ENCODE measurements at regions not wholly inside any gene's neighbourhood (a gene's known extent, or its start where the extent isn't known, plus 50 kb on each side); places are given as distances from the start of the nearest gene placed in this dataset.
"Not testable (repeated sequence)": the region's sequence is repeated elsewhere in the genome, so short reads cannot be mapped to it uniquely, and the experiment has no call there.

DNA sequence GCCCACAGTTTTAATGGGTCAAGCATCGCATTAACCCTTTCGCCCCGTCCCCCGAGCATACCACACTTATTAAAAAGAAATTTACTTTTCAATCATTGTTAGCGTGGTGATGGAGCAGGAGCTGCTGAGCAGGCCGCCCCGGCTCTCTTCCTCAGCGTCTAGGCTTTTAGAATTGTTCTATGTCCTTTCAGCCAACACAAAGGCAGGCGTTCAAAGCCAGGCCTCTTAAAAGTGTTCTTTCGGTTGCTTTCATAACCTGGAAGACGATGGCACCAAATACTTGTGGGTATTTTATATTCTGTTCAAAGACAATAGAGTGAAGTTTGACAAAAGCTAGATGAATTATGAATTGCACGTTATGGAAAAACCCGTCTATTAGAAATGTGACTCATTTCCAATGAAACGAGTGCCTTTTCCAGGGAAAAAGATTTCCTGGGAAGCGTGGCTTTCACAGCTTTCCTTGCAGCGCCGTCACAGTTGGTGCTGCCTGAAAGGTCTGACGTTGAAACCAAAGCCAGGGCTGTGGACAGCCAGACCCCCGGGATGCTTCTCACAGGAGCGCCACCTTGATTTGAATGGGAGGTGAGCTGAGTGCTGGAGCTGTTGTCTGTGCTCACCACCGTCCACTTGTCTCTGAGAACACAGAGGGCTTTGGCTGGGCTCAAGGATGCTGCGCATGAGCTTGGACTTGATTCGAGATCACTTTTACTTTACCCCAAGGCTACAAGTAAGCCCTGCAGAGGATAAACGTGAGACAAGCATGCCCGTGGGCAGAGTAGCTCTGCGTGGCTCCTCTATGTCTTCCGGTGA is 78.8 kb downstream of the SOX1 start:
- no peak for DNase-seq

DNA sequence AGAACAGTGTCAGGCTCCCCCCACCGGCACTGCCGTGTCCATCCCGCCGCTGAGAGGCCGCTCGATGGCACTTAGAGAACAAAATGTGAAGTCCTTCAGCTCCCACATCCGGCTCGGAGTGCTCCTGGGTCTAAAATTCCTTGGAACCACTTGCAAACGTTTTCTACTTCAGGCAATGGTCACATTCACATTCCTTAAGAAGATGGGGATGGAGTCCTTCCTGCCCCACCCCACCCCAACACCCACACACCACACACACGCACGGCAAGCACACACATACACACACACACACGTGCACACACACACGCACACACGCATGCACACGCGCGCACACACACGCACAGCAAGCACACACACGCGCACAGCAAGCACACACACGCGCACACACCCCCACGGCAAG is 83.4 kb downstream of the SOX1 start:
- no peak for DNase-seq

DNA sequence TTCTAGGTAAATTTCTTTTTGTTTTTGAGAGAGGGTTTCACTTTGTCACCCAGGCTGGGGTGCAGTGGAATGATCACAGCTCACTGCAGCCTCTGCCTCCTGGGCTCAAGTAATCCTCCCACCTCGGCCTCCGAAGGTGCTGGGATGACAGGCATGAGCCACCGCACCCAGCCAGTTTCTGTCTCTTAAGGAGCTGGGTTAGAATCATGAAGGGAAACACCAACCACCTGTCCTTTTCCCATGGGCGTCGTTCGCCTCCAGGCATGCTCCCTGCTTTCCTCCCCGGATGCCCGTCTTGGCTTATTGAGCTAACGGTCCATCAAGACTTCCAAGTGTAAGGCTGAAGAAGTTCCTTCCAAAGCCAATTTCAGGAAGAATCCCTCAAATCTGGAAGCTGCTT is 85.9 kb downstream of the SOX1 start:
- DNase-seq, result no peak

DNA sequence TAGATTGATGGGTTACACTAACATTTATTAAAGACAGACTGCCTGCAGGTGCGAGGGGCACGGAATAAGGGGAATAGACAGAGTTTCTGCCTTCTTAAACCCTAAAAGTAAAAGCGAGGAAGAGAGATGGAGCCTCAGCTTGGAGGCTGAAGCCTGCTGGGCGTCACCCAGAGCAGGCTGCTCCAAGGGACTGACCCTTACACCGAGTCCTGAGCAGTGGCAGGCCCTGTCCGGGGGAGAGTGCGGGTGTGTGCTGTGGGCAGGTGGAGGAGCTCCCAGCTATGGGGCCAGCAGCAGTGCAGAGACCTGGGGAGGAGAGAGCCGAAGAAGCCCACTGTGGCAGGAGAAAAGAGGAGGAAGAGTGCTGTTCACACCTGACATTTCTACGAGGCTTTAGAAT is 86.4 kb downstream of the SOX1 start:
- no peak for DNase-seq

DNA sequence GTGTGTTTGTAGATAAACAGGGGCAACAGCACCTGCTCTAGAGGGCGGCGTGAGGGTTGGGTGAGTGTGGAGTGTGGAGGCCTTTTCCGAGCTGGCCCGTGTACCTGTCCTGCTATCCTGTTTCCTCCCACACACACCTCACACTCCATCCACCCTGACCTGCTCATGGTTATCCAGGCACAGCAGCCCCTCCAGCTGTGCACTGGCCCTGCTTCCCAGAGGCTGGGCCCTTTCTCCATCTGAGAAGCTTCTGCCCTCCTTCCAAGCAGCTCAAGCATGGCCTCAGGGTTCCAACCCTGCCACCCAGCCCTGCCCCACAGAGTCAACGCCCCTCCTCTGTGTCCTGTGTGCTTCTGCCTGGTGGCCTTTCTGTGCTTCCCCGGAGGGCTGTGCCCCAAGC is 86.9 kb downstream of the SOX1 start:
- no peak for DNase-seq

DNA sequence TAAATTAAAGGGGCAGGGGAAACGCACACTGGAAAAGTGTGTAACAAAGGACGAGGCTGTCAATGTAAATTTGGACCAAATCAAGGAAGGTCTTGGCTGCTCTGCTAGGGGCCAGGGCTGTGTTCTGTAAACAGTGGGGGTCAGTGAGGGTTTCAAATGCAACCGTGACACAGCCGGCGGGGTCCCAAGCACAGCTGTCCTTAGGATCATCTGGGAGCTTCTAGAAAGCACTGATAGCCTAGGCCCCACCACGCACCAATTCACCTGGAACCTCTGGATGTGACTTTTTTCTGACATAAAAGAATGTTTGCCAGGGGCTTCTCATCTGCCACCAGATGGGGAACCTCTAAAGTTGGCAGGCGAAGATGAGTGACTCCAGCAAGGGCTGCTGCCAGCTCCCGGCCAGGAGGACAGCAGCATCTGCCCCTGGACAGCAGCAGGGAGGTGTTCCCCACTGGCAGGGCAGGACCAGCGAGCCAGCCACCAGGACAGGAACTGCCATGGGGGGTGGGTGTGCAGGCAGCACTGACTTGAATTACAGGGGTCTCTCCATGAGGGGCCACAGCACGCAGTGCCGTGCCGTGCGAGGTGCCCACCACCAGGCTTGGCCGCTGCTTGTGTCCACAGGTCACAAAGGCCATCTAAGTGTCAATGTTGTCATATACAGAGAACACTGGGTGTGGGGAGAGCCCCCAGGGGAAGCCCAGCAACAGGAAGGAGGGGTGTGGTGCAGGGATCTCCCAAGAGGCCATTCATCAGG is 87.5 kb downstream of the SOX1 start:
- DNase-seq, result no peak

DNA sequence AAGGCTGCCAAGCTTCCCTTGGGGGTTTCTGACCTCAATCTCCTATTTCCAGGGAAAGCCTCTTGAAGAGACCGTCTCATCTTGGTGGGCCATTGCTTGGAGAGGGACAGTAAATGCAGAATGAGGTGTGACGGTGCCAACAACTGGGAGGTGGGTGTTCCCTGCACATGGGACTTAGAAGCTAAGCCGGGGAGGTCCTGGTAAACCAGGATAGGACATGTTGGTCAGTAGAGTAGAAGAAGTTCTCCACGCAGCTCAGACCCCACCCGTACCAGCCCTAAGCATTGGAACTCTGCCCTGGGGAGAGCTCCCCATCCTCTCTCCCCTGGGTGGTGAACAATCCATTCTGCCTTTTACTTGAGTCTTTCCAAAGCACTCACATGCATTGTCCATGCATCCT is 92.0 kb downstream of the SOX1 start:
- no peak for DNase-seq

DNA sequence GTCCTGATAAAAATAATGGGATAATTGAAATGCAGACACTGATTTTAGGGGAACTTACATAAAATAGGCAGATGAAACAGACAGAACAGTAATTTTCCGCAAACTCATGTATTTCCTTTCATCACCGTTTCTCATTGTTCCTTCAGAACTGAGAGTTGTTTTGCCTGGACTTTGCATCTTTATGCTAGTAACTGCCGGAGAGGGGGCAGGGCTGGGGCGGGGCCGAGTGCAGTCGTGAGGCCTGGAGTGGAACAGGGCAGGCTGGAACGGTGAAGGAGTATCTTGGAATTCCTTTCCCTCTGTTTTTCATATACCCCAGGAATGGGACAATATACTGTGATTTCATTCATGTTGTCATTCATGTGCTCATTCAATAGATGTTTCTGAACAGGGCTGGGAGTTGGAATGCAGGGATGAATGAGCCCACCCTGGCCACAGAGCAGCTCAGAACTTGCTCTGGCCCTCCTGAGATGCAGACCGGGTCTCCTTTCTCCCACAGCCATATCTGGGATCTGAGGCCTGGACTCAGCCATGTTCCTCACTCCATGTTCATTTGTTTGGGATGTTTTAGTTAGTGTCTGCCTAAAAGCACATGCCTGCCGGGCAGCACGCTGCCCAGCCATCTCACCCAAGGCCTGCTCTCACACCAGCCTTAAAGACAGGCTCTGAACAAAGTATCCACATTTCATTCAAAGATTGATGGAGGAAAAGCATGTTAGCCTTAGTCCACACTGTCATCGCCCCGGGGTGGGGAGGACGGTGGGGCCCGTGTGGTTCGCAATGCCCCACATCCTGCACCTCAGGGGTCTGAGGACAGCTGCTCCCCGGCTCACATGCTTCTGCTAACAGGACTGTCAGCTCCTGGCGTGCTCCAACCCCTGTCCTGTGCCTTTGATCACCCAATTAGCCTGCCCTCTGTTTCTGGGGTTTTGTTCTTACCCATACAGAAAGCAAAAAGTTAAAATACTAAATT is 92.9 kb downstream of the SOX1 start:
- no peak for DNase-seq

DNA sequence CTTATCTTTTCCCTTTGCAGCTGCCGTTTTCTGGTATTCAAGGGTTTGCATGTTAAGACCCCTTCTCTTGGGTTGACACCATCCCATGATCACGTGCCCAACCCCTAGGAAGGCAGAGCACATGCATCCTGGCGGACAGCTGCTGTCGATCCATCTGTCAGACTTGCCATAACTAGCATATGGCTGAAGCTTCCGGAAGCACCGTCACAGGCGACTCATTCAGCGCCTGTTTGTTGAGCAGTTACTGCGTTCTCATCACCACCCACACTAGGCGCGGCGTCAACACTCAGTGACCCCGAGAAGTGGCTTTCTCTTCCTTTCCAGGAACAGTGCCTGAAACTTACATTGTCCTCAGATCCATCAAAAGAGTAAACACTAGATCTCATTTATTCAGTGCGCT is 93.6 kb downstream of the SOX1 start:
- no peak for DNase-seq

DNA sequence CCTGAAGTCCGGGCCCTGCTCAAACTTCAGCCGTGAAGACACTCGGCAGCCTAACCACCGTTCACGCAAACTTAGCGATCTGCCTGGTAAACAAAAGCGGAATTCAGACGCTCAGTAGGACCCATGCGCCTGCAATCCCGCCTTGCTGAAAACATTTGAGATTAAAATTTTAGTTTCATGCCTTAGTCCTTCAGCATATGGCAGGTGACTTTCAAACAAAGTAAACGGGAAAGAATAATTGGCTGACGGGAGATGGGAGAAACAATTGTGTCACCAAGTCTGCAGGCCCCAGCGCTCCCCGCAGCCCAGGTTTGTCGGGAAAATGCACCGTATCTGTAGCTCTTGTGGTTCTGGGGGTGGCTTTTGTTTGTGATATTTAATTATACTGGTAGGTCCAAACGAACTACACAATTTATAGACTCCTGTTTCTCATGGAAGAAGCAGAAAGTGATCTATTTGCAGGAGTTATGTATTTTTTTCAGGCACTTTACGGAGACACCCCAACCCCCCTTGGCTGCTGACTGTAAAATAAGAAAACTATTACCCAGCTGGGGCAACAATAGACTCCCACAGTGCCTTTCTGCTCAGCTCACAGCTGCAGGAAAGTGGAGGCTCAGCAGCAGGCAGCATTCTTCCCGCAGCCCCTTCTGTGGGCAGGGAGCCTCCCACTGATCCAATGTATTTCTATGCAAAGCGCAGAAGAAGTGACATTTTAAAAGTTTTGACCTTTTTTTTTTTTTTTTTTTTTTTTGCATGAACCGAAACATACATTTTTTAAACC is 94.8 kb downstream of the SOX1 start:
- no peak for DNase-seq

DNA sequence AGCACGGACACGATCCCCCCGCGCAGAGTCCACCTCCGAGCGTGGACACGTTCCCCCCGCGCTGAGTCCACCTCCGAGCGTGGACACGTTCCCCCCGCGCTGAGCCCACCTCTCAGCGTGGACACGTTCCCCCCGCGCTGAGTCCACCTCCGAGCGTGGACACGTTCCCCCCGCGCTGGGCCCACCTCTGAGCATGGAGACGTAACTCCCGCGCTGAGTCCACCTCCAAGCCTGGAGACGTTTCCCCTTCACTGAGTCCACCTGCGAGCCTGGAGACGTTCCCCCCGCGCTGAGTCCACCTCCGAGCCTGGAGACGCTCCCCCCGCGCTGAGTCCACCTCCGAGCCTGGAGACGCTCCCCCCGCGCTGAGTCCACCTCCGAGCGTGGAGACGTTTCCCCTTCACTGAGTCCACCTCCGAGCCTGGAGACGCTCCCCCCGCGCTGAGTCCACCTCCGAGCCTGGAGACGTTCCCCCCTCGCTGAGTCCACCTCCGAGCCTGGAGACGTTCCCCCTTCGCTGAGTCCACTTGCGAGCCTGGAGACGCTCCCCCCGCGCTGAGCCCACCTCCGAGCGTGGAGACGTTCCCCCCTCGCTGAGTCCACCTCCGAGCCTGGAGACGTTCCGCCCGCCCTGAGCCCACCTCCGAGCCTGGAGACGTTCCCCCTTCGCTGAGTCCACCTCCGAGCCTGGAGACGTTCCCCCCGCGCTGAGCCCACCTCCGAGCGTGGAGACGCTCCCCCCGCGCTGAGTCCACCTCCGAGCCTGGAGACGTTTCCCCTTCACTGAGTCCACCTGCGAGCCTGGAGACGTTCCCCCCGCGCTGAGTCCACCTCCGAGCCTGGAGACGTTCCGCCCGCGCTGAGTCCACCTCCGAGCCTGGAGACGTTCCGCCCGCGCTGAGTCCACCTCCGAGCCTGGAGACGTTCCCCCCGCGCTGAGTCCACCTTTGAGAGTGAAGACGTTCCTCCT is 97.0 kb downstream of the SOX1 start:
- not testable (repeated sequence) for DNase-seq

DNA sequence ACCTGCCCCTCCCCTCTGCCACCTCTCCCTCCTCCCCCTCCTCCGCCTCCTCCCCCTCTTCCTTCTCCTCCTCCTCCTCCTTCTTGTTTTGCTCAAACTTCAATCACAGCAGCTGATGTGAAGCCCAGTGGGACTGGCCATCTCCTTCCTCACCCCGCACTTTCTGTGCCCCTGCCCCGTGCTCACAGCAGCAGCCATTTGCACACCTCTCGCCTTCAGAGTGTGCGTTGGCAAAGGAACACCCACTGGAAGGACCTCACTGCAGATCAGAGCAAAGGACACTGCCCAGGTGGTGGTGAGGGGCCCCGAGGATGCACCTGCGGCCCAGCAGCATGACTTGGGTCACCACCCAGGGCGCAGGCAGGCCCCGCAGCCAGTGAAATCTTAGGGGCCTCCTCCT is 98.8 kb downstream of the SOX1 start:
- no peak for DNase-seq

DNA sequence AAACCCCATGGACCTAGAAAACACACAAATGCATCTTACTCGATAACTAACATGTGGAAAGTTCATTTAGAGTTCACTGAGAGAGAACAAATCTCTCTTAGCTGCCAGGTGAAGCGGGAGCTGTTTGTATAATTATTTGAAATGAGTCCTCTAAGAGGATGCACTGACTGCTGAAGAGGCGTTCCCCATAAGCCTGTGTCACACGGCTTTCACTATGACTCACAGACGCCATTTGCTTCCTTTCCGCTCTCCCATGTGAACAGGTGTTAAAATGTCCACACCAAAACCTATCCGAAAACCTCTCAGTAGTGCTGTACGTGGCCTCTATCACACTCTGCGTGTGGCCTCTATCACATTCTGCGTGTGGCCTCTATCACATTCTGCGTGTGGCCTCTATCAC is 101.8 kb downstream of the SOX1 start:
- DNase-seq, result no peak

DNA sequence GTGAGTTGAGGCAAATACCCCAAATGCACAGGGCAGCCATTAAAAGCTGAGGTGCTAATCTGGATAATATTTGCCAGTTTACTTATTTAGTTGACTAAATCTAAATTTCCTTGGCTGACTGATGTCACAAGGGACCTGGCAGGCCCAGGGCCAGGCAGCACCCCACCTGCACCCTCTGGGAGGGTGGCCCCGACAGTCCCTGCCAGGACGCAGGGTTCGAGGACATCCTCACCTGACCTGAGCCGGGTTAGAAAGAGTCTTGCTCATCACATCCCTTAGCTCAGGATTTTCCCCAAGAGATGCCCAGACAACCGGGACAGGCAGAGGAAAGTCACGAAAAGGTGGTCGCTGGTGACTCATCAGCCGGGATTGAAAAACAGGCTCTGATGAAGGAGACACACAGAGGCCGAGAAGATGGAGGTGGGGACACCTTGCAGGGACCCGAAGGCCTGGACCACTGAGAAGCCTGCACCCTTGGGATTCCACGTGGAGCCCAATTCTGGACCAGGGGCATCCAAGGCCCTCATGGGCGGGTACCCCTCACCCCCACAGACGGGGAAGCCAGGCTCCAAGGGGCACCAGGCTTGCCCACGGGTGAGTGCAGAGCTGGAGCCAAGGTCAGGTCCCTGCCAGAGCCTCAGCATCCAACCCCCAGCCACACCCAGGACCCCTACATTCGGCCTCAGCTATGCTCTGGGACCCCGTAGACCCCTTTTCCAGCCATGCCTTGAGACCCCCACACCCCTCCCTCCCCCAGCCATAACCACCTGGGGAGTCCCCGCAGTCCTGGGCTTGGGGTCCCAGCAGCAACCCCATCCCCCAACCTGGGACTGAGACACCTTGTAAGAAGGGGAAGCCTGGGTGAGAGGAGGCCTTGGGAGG is 103.2 kb downstream of the SOX1 start:
- no peak for DNase-seq

DNA sequence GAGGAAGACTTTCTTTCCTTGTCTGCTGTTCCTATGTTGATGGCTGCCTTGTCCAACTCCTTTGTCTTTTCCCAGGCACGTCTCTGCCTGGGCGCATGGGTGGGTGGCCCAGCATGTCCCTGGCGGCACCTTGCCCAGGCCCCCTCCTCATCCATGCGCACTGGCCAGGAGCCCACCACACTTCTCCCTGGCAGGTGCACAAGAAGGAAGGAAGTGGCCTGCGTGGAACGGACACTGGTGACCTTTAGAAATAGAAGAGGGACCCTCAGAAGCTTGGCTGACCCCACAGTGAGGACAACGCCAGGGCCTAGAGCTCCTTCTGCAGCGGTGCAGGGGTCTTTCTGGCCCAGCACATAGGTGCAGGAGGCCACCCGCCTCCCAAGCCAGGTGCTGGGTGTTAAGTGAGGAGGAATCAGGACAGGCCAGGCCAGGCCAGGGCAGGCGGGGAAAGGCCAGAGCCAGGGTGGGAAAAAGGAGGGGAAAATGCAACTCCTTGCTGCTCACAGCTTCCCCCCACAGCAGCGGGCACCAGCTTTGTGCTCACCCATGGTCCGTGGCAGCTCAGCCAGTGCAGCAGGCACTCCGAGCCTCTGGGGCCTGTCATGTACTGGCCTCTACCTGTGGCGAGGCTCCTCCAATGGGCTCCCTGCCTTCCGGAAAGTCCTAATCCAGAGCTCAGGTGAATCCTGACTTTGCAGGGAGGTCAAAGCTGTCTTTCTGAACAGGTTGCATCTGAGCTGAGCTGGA is 104.0 kb downstream of the SOX1 start:
- DNase-seq, result no peak

DNA sequence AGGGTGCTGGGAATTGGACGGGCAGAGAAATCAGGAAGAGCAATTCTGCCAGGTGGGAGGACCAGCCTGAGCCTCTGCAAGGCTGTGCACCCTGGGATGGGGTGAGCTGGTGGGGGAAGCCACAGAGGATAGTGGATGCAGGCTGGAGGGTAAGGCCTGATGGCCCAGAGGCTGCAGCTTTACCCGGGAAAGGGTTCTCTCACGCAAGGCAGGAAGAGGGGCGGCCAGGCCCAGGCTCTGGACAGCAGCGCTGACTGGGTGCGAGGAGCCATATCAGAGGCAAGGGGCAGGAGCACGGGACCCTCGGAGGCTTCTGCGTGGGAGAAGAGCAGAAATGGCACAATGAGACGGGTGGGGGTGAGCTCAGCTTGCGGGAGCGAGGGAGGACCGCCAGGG is 104.6 kb downstream of the SOX1 start:
- DNase-seq, result no peak

DNA sequence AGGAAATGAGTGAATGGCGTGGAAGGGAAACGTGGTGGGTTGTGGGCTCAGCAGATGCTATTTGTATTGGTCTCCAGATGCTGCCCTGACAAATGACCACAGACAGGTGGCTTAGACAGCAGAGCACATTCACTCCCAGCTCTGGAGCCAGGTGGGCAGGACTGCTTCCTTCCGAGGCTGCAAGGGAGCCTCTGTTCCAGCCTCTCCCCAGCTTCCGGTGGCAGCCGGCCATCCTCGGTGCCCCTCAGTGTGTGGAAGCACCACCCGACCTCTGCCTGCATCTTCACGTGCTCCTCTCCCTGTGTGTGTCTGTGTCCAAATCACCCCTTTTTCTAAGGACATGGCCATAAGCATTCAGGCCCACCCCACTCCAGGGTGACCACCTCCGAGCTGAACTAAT is 105.1 kb downstream of the SOX1 start:
- no peak for DNase-seq

DNA sequence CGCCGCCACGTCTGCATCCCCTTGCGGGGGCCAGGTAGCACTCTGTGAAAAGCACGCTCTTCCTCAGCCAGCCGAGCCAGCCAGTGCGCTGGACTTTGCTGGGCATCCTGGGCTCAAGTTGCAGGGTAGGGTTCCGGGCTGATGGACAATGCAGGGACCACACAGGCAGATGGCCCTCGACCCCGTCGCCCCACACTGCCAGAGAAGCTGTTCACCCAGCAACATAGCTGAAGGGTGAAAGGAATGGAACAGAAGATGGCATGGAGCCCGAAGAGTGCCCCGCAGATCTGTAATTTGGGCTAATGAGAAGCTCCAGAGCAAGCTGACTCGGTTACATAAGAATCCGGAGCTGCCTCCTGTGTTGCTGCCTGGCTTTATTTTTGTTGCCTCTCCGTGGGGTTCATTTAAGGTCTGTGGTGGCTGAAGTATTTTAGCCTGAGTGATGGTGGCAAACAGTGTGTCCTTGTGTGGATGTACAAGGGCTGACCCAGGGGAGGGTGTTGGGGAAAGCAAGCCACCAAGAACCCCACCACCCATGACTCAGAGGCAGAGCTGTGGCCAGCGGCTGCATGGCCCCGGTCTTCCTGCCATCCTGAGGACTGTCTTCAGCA is 105.8 kb downstream of the SOX1 start:
- no peak for DNase-seq

Measured in activated CD4-positive, alpha-beta T cell treated with anti-CD3 and anti-CD28 coated beads for 1 hour (primary cell).